ENCODE measurements at regions not wholly inside any gene's neighbourhood (a gene's known extent, or its start where the extent isn't known, plus 50 kb on each side); places are given as distances from the start of the nearest gene placed in this dataset.

DNA sequence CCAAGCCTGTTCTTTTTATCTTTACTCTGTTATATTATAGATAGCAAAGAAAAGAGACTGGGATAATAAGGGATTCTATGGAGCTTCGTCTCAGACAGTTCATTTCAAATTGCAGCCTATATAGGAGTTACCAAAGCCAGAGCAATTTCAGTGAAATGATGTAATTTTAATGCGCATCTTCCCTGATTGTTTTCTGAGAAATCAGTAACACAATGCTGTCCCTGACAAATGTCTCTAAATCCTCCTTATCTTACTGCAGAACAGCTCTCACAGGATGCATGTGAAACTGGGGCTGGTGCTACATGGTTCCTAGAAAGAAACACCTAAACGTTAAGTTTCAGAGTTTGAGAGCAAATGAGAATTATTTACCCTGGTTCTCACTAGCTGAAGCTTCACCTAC, 467.9 kb upstream of the ANO3 start:
- DNase-seq (ENCODE audit: low read depth in 2 of 2) = no peak

DNA sequence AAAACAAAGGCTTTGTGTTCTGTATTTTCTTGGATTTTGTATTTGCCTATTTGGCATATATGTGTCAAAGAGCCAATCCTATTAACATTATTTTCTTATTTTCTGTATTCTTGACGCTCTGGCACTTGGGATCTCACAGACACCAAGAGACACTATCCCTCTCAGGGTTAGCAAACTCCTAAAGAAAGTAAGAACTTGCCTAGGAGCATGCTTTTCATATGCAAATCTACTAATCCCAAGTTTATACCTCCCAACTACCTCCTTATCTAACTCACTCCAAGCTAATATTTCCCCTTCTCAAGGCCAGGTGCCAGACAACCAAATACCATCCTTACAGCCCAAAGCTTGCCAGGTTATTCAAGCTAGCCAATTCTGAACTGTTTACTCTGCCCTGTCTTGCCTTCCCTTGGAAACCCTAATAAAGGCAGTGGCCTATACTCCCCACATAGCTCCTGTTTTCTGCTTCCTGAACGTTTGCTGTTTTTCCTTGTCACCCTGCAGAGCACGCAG, 455.4 kb upstream of the ANO3 start:
- DNase-seq (ENCODE audit: low read depth in 2 of 2) = no peak

GRCh38 chr11:25886036-25886435, 445.9 kb upstream of the ANO3 start:
- no peak for DNase-seq (ENCODE audit: low read depth in 2 of 2)

- no peak for DNase-seq (ENCODE audit: low read depth in 2 of 2)
These were observed 441.2 kb upstream of the ANO3 start for GRCh38 chr11:25890626-25891260.

DNA sequence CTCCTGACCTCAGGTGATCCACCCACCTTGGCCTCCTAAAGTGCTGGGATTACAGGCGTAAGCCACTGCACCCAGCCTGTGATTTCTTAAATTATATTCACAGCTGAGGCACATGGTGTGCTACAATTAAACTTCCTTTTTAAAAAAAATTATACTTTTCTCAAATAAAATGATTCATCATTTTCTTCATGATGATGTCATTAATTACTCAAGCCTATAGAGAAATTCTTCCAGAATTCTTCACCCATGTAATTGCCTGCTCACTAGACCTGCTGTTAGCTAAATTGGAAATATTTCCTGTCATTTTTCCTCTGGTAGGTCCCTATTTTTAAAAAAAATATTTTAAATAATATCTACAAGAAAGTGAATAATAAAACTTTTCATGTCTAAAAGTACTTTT, 440.0 kb upstream of the ANO3 start:
- DNase-seq (ENCODE audit: low read depth in 2 of 2) = no peak

DNA sequence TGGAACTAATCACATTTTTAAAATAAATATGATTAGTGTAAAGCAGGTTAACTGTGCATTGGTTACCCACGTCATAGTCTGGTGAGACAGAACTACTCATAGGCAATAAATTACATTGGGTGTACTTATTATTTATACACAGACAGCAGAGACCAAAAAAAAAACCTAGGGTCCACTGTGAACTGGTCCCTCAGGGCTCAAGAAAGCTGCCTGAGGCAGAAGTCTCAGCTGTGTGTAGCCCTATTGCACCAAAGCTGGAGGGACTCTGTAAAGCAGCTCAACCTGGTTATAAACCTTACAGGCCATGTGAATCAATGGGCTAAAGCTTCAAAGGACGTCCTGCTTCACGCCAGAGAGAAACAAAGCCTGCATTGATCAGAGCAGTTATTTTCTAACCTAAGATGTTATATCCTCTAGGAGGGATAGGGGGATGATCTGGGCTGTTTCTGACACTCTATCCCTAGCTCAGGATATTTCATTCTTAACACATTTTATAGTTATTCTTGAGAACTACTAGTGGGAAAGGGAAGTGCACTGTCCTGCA, 432.2 kb upstream of the ANO3 start:
- no peak for DNase-seq (ENCODE audit: low read depth in 2 of 2)

DNA sequence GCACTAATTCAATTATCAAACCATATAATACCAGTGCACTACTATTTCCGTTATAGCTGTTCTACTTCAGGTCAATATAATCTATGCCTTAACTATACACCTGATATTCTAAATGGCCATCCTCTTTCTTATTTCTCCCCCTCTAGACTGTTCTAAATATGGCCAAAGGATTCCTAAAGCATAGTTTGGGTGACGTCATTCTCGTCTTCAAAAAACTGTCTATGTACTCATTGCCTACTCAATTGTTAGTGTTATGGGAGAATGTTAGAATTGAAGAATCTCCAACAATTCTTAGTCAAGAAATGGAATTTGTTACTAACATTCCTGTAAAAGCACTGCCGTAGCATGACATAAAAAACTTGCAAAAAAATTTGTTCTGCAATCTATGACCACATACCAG, 431.1 kb upstream of the ANO3 start:
- no peak for DNase-seq (ENCODE audit: low read depth in 2 of 2)

DNA sequence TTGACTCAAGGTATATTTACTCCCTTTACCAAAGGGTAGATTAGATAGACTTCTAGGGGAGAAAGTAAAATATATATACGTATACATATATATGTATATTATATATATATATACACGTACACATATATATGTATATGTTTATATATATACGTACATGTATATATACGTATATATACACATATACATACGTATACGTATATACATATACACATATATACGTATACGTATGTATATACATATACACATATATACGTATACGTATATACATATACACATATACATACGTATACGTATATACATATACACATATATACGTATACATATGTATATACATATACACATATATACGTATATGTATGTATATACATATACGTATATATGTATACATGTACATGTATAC, 430.5 kb upstream of the ANO3 start:
- no peak for DNase-seq (ENCODE audit: low read depth in 2 of 2)

DNA sequence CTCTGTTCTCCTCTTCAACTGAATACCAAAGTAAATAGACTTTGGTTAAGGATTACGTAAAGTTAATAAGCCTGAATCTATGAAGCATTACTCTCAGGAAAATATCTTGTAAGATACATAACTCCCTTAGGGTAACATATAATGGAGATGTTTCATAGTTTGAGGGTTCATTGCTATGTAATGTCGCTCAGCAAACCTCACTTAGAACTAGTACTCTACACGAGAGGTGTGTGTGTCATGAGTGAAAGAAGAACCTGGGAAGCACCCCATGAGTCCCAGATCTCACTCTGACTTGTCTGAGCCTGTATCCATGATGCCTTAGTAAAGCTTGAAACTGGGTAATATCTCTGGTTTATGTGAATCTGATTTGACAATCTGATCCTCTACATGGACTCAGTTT, 429.5 kb upstream of the ANO3 start:
- no peak for DNase-seq (ENCODE audit: low read depth in 2 of 2)

DNA sequence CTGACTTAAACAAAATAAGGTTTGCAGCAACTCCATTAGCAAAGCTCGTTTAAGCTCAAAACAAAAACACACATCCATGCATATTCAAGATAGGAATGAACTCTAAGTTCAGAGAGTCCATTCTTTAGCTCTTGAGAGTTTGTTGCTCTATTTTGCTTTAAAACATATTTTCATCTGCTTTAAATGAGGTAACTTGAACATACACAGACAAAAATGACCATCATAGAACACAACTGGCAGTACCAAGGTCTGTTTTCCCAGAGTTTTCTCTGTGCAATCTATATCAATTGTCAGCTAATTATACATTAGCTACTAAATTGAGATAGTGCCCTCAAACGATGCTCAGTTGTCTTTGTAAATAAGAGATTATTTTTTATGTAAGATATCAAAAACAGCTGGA, 423.2 kb upstream of the ANO3 start:
- no peak for DNase-seq (ENCODE audit: low read depth in 2 of 2)

- DNase-seq (ENCODE audit: low read depth in 2 of 2) = no peak
These were observed 421.8 kb upstream of the ANO3 start for GRCh38 chr11:25910086-25910485.

DNA sequence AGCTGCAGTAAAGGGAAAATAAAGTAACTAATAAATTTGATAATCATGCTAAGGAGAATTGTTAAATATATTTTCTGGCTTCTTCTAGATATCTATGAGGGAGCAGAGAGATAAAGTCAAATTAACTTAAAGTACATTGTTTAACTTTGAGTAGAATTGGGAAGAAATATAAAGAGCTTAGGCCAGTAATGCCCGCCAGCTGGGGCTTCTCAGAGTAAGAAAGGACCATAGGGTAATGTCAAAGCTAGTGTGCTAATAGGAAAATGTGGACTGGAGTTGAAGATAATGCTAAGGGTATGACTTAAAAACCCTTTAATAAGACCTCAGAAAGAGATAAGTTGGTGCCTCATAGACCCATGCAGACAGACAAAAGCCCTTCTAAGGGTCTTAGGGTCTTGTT, 411.6 kb upstream of the ANO3 start:
- no peak for DNase-seq (ENCODE audit: low read depth in 2 of 2)

DNA sequence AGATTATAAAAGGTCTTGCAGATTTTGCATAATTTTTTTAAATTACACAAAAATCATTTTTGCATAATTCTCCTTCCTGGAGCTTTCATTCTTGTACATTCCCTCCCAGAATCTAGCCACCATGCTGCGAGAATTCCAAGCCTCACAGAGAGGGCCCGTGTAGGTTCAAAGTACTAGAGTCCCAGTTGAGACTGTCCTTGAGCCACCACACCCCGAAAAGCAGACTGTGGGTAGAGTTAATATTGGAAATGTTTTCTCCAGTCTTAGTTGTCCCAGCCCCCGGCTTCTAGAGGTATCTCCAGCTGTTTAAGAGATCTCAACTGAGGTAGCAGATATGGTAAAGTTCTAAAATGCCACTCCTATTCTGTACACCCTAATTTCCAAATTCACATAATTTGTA, 407.3 kb upstream of the ANO3 start:
- no peak for DNase-seq (ENCODE audit: low read depth in 2 of 2)

DNA sequence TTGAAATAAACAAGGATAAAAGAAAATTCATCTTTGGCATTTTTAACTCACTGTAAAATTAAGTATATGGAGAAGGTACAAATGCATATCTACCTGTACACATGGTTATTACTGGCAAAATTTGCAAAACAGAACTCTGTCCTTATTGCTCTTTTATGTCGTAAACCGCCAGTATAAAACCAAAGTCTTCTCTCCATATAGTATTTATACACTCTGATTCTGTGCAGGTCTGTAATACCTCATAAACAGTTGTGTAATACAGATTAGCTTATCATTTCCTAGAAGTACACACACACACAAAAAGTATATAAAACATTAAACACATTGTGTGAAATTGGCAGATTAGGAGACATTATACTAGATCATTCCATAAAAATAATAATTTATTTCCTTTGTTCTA, 406.6 kb upstream of the ANO3 start:
- DNase-seq (ENCODE audit: low read depth in 2 of 2) = no peak

GRCh38 chr11:25927411-25927953, 404.4 kb upstream of the ANO3 start:
- DNase-seq (ENCODE audit: low read depth in 2 of 2) = no peak

GRCh38 chr11:25928076-25928475, 403.9 kb upstream of the ANO3 start:
- DNase-seq (ENCODE audit: low read depth in 2 of 2) = no peak

DNA sequence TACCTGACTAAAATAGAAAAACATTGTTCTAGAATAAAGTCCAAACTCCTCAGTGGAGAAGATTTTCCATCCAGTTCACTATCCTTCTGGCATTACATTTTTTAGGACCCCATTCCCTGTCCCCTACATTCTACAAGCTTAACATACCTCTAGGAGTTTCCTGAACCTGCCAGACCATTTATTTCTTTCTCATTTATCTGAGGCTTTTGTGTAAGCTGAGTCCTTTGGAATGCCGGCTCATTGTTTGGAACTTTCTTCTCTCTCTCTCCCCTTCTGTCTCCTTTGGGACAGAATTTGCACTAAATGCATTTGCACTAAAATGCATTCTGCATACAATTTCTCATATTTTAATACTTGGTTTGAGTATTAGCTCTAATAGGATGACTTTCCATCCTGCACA, 393.0 kb upstream of the ANO3 start:
- no peak for DNase-seq (ENCODE audit: low read depth in 2 of 2)

- no peak for DNase-seq (ENCODE audit: low read depth in 2 of 2)
These were observed 392.2 kb upstream of the ANO3 start for GRCh38 chr11:25939691-25940090.

- DNase-seq (ENCODE audit: low read depth in 2 of 2) = no peak
These were observed 390.6 kb upstream of the ANO3 start for GRCh38 chr11:25941353-25941752.

DNA sequence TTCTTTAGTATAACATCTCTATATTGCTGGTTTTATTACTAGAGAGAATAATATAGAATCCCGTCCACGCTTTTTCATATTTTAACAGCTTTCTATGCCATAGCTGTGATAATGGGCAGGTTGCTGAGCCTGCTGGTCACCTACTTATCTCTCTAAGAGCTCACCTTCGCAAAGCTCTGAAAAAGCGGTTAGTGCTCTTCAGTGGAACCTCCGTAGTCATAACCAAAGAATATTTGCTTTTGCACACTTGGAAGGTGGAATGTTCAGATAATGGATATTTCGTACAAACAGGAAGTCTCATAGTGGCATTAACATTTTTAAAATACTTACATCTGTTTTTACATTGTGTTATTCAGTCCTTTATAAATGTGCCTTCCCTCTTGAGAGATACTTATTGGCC, 388.9 kb upstream of the ANO3 start:
- no peak for DNase-seq (ENCODE audit: low read depth in 2 of 2)

DNA sequence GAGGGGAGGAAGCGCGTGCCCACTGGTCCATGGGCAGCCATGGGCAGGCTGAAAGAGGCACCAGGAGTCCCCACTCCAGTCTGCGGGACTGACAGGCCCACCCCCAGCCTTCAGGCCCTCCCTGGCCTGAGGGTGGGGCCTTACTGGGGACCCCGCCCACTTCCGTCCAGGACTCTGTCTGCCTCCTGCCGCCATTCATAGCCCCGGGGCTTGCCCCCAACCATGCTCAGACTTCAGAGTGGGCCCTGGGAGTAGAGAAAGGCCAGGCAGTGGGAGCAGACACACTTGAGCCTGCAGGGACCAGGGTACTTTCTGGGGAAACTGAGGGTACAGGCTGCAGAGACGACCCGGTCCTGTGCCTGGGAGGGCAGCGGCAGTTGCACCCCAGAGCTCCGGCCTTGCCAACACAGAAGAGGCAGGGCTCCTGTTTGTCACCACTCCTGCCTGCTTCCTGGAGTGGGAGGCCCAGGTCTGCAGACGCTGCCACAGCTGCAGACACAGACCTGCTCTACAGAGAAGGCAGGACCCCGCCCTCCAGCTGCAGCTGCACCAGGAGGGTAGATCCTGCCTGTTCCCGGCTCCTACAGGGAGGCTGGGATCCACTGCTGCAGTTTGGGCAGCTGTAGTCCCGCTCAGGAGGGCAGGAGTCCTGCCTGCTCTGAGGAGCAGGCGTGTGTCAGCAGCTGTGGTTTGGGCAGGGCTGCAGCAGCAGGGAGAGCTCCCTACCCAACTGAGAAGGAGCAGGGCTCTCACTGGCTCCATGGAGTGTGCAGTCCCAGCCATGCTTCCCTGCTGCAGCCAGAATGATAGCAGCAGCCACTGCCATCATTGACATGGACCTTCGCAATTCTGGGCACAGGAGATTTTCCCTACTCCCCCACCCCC, 387.9 kb upstream of the ANO3 start:
- DNase-seq (ENCODE audit: low read depth in 2 of 2) = no peak

- no peak for DNase-seq (ENCODE audit: low read depth in 2 of 2)
These were observed 382.0 kb upstream of the ANO3 start for GRCh38 chr11:25949918-25950317.

- DNase-seq (ENCODE audit: low read depth in 2 of 2) = no peak
These were observed 378.9 kb upstream of the ANO3 start for GRCh38 chr11:25953006-25953405.

Measured in stimulated activated CD8-positive, alpha-beta memory T cell treated with anti-CD3 and anti-CD28 coated beads, Interleukin-7, amount 100 ng/mL, for 4 hours (primary cell).